Adrenal gland (tissue), 5 donors: ENCODE measurements at regions not wholly inside any gene's neighbourhood (a gene's known extent, or its start where the extent isn't known, plus 50 kb on each side); places are given as distances from the start of the nearest gene placed in this dataset.
"Not testable (repeated sequence)": the region's sequence is repeated elsewhere in the genome, so short reads cannot be mapped to it uniquely, and the experiment has no call there.

Experiments
- POLR2A ChIP-seq, 2 donors: fragments of 450-650 bp; IDR thresholded peaks; one replicate each; pipeline ENCODE4 v1.6.1; 2017; ENCODE audit warnings: antibody characterized with exemption in 2 of 2, mild to moderate bottlenecking in 2 of 2, moderate library complexity in 1 of 2
- TF ChIP-seq, protein P1 (sequence below), 6 experiments: fragments of 450-650 bp in 4 of 6; fragments of 200-600 bp in 2 of 6; sonication (generic) in 1 of 6; IDR thresholded peaks; 1 replicate in 5 of 6; 2 replicates in 1 of 6; pipeline versions ENCODE4 v1.5.1 to v1.8.0; 2016 to 2021; ENCODE audit warnings: antibody characterized with exemption in 6 of 6, mild to moderate bottlenecking in 2 of 6, moderate library complexity in 1 of 6
- donor health status: DM: no; HTN: no; CAD: no.

DNA sequence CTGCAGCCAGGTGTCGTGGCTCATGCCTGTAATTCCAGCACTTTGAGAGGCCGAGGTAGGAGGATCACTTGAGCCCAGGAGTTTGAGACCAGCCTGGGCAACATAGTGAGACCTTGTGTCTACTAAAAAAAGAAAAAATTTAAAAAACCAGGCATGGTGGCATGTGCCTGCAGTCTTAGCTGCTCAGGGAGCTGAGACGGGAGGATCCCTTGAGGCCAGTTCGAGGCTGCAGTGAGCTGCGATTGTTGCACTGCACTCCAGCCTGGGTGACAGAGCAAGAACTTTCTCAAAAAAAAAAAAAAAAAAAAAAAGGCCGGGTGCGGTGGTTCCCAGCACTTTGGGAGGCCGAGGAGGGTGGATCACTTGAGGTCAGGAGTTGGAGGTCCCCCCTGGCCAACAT is 85.5 kb upstream of the CLDN5 start:
- TF ChIP-seq, protein P1, sequence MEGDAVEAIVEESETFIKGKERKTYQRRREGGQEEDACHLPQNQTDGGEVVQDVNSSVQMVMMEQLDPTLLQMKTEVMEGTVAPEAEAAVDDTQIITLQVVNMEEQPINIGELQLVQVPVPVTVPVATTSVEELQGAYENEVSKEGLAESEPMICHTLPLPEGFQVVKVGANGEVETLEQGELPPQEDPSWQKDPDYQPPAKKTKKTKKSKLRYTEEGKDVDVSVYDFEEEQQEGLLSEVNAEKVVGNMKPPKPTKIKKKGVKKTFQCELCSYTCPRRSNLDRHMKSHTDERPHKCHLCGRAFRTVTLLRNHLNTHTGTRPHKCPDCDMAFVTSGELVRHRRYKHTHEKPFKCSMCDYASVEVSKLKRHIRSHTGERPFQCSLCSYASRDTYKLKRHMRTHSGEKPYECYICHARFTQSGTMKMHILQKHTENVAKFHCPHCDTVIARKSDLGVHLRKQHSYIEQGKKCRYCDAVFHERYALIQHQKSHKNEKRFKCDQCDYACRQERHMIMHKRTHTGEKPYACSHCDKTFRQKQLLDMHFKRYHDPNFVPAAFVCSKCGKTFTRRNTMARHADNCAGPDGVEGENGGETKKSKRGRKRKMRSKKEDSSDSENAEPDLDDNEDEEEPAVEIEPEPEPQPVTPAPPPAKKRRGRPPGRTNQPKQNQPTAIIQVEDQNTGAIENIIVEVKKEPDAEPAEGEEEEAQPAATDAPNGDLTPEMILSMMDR (IDR thresholded peaks at IDR 0.05), result not testable (repeated sequence)
- not testable (repeated sequence) for TF ChIP-seq POLR2A (IDR thresholded peaks at IDR 0.05)
